GM18498 (cell line): ENCODE measurements at regions not wholly inside any gene's neighbourhood (a gene's known extent, or its start where the extent isn't known, plus 50 kb on each side); places are given as distances from the start of the nearest gene placed in this dataset.
"Not testable (repeated sequence)": the region's sequence is repeated elsewhere in the genome, so short reads cannot be mapped to it uniquely, and the experiment has no call there.

Source experiments
- ATAC-seq: cut with Tn5 transposase; IDR thresholded peaks from one replicate; pipeline ENCODE4 v1.9.1; 2021; ENCODE audit warnings: mild to moderate bottlenecking, moderate library complexity; ENCODE audit not compliant: unreplicated experiment

DNA sequence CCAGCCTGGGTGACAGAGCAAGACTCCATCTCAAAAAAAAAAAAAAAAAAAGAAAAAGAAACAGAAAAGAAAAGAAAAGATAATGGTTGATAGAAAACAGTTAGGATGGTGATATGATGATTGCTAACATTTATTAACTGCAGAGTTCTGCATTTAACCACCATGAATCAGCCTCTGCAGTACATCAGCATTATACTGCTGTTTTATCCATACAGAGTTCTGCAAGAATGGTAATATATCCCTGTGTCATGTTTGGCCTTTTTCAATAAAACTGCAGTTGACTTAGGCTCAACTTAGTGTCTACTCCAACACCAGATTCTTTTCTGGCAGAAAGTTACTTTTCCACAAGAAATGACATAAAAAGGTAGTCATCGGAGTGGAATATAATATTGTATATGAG lies 62.6 kb downstream of the DUSP6 start:
- ATAC-seq: no peak

GRCh38 chr12:89288959-89289358 lies 63.3 kb downstream of the DUSP6 start:
- no peak for ATAC-seq

GRCh38 chr12:89286501-89286900 lies 65.8 kb downstream of the DUSP6 start:
- no peak for ATAC-seq

GRCh38 chr12:89281539-89281867 lies 70.8 kb downstream of the DUSP6 start:
- ATAC-seq: no peak

GRCh38 chr12:89280833-89281538 lies 71.3 kb downstream of the DUSP6 start:
- no peak for ATAC-seq

DNA sequence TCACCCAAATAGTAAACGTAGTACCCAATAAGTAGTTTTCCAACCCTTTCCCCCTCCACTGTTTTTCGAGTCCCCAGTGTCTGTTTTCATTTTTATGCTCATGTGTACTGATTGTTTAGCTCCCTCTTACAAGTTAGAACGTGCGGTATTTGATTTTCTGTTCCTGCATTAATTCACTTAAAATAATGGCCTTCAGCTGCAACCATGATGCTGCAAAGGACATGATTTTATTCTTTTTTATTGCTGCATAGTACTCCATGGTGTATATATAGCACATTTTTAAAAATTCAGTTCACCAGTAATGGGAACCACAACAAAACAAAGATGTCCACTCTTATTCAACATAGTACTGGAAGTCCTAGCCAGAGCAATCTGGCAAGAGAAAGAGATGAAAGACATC lies 72.8 kb downstream of the DUSP6 start:
- no peak for ATAC-seq

DNA sequence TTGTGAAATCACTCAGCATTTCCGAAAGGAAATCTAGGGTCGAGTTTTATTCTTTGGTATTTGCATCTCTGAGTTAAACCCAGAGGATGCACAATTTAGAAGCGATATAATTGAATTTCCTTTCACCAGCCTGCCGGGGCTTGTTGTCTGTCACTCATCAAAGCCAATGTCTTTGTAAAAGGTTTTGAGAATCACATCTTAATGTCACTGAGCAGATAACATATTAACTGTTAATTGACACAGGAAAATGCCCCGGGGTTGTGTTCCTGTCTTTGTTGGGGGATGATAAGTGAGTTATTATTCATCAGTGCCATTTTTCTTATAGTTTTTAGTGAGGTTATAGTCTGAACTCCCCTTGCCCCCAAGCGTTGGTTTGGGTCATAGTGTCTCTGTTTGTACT lies 73.4 kb downstream of the DUSP6 start:
- ATAC-seq: no peak

DNA sequence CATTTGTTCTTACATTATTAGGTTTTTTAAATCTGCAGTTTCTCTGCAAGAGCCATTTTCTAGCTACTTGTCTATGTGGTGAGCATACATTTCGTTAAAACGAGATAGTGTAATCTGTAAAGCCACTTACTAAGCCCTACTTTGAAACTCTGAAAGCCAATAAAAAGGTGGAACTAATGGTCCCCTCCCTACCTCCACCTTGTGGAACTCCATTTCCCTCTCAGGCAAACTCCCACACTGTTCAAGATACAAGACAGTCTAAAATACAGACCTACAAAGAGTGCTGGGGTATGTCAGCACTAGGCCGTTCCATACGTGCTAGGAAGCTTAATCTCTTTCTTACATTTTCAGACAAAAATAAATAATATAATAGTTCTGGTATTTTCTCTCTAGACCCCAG lies 74.1 kb downstream of the DUSP6 start:
- no peak for ATAC-seq

- no peak for ATAC-seq
Observed at GRCh38 chr12:89276860-89277259, 75.4 kb downstream of the DUSP6 start.

GRCh38 chr12:89273525-89273924 lies 78.8 kb downstream of the DUSP6 start:
- ATAC-seq: no peak

- no peak for ATAC-seq
Observed at GRCh38 chr12:89270548-89270947, 81.8 kb downstream of the DUSP6 start.

GRCh38 chr12:89269174-89269573 lies 83.1 kb downstream of the DUSP6 start:
- ATAC-seq: no peak

DNA sequence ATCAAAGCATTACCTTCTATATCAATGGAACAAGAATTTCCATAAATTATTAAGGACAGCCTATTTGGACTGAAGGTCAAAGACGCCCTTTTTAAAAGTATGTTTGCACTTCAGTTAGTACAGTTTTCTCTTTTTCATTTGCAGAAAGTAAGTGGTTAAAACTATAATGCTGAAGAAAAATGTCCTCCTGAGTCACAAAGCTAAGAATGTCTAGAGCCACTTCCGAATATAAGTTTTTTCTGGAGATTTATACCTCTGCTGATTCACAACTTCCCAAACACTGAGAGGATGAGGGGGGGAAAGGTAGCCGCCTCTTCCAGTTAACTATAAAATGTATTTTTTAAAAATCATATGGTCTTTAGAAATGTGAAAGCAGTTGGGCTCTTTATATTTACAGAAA lies 84.9 kb downstream of the DUSP6 start:
- no peak for ATAC-seq

DNA sequence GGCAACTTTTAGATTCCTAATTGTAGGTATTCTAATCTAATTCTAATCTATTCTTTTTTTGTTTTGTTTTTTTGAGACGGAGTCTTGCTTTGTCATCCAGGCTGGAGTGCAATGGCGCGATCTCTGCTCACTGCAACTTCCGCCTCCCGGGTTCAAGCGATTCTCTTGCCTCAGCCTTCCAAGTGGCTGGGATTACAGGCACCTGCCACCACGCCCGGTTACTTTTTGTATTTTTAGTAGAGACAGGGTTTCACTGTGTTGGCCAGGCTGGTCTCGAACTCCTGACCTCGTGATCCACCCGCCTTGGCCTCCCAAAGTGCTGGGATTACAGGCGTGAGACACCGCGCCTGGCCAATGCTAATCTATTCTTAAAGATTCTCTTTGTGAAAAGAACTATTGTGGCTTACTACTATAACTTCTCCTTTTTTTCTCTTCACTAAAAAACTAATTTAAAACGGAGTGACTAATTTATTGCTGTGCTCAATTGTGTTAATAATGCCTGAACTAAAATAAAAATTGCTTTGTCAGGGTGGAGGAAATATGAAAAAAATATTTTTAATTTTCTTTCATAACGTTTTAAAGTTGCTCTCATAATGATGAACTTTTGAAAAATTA lies 85.6 kb downstream of the DUSP6 start:
- ATAC-seq: not testable (repeated sequence)

DNA sequence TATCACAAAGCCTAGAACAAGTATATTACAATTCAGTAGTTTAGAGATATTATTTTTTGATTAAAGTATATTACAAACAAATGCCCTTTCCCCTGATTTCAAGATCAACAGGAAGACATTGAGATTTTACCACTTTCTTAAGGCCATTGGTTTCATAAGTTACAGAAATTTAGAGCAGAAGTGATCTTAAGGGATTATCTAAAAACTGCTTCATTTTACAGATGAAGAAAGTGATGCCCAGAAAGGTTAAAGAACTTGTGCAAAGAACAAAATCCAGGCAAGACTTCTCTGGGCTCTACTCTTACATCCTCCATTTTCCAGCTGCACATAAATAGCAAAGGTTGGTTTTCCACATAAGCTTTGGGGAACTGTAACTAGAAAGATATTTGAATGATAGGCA lies 87.5 kb downstream of the DUSP6 start:
- ATAC-seq: no peak

GRCh38 chr12:89263900-89264299 lies 88.4 kb downstream of the DUSP6 start:
- no peak for ATAC-seq

GRCh38 chr12:89262855-89263552 lies 89.3 kb downstream of the DUSP6 start:
- no peak for ATAC-seq

GRCh38 chr12:89261982-89262381 lies 90.3 kb downstream of the DUSP6 start:
- ATAC-seq: no peak

- no peak for ATAC-seq
Observed at GRCh38 chr12:89260841-89261637, 91.3 kb downstream of the DUSP6 start.

GRCh38 chr12:89259821-89260220 lies 92.5 kb downstream of the DUSP6 start:
- no peak for ATAC-seq

GRCh38 chr12:89258240-89258969 lies 93.9 kb downstream of the DUSP6 start:
- ATAC-seq: no peak
